MM.1S (cell line): ENCODE measurements at regions not wholly inside any gene's neighbourhood (a gene's known extent, or its start where the extent isn't known, plus 50 kb on each side); places are given as distances from the start of the nearest gene placed in this dataset.
"Not testable (repeated sequence)": the region's sequence is repeated elsewhere in the genome, so short reads cannot be mapped to it uniquely, and the experiment has no call there.

ENCODE experiments used
- DNase-seq: peaks from one replicate; pipeline ENCODE4 v3.0.0-alpha.2; 2015
- H2AFZ ChIP-seq: fragments of 300-600 bp; sonication (generic); 2 replicates; pipeline ENCODE4 v1.6.0; 2016; ENCODE audit warnings: antibody characterized with exemption, low read length
- H3F3A ChIP-seq: fragments of 300-600 bp; sonication (generic); 2 replicates; pipeline ENCODE4 v1.6.1; 2016; ENCODE audit warnings: mild to moderate bottlenecking, antibody characterized with exemption, low read length, moderate library complexity, mixed read lengths; ENCODE audit not compliant: insufficient read depth
- H3K27ac ChIP-seq: fragments of 300-600 bp; sonication (generic); 2 replicates; pipeline ENCODE4 v1.5.1; 2016; ENCODE audit warnings: mild to moderate bottlenecking, low read length
- H3K27me3 ChIP-seq: fragments of 300-600 bp; sonication (generic); replicated peaks from 2 replicates; pipeline ENCODE4 v1.6.0; 2016; ENCODE audit warnings: low read length; ENCODE audit not compliant: insufficient read depth
- H3K36me3 ChIP-seq: fragments of 300-600 bp; sonication (generic); replicated peaks from 2 replicates; pipeline ENCODE4 v1.6.1; 2016; ENCODE audit warnings: mild to moderate bottlenecking, low read length, mixed read lengths; ENCODE audit not compliant: insufficient read depth
- H3K4me1 ChIP-seq: fragments of 300-600 bp; sonication (generic); 2 replicates; pipeline ENCODE4 v1.6.1; 2016; ENCODE audit warnings: low read length, mixed read lengths
- H3K4me2 ChIP-seq: fragments of 300-600 bp; sonication (generic); 2 replicates; pipeline ENCODE4 v1.6.0; 2016; ENCODE audit warnings: low read depth, low read length
- H3K4me3 ChIP-seq: fragments of 300-600 bp; sonication (generic); 2 replicates; pipeline ENCODE4 v1.5.1; 2016; ENCODE audit warnings: low read length, mixed read lengths
- H3K79me2 ChIP-seq: fragments of 300-600 bp; sonication (generic); 2 replicates; pipeline ENCODE4 v1.6.1; 2016; ENCODE audit warnings: mixed run types, low read length, mixed read lengths
- H3K9ac ChIP-seq: fragments of 300-600 bp; sonication (generic); 2 replicates; pipeline ENCODE4 v1.6.1; 2016; ENCODE audit warnings: low read length, mixed read lengths
- H3K9me2 ChIP-seq: fragments of 300-600 bp; sonication (generic); replicated peaks from 2 replicates; pipeline ENCODE4 v1.6.1; 2016; ENCODE audit warnings: mild to moderate bottlenecking, low read length, mixed read lengths; ENCODE audit not compliant: insufficient read depth
- H3K9me3 ChIP-seq: fragments of 300-600 bp; sonication (generic); replicated peaks from 2 replicates; pipeline ENCODE4 v1.6.1; 2016; ENCODE audit warnings: mild to moderate bottlenecking, low read length, mixed read lengths; ENCODE audit not compliant: insufficient read depth
- H4K20me1 ChIP-seq: fragments of 300-600 bp; sonication (generic); 2 replicates; pipeline ENCODE4 v1.6.1; 2016; ENCODE audit warnings: mild to moderate bottlenecking, low read length, moderate library complexity, mixed read lengths; ENCODE audit not compliant: insufficient read depth
- EZH2 ChIP-seq: fragments of 300-600 bp; sonication (generic); optimal IDR thresholded peaks from 2 replicates; pipeline ENCODE3; 2017; ENCODE audit warnings: low read depth, mild to moderate bottlenecking, antibody characterized with exemption, low read length, mixed read lengths
- EZH2phosphoT487 ChIP-seq: fragments of 300-600 bp; sonication (generic); IDR thresholded peaks from 2 replicates; pipeline ENCODE4 v1.6.1; 2018; ENCODE audit warnings: antibody characterized with exemption, low read length
- TF ChIP-seq, protein P1 (sequence below): fragments of 300-600 bp; sonication (generic); IDR thresholded peaks from 2 replicates; pipeline ENCODE4 v1.5.1; 2016; ENCODE audit warnings: antibody characterized with exemption, low read length, mixed read lengths

DNA sequence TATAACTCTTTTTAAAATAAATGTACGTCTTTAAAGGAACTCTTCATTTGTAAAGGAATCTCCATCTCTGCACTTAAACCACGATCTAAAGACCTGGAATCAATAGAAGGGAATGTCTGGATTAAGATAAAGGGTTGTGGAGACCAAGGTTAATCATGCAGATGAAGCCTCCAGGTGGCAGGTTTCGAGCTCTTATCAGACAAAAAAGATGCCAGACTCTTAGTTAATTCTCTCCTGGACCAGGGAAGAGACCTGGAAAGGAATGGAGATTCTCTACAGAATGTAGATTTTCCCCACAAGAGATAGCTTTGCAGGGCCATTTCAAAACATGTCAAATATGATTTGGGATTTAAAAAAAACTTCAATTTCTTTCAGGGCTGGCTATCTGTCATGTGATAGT lies 71.5 kb upstream of the SSTR4 start:
- Histone ChIP-seq H3F3A (no peaks in the 10 kb centered on the region), H3K9ac (no peak overlapping the region), H3K27ac (no peak overlapping the region), H3K4me3 (no peak overlapping the region), H3K9me2 (no peaks in the 10 kb centered on the region), H3K4me2 (no peak overlapping the region), H3K79me2 (no peaks in the 10 kb centered on the region), H3K27me3 (no peaks in the 10 kb centered on the region), H3K4me1 (no peaks in the 10 kb centered on the region), H2AFZ (no peak overlapping the region), H4K20me1 (no peaks in the 10 kb centered on the region), H3K9me3 (no peaks in the 10 kb centered on the region), H3K36me3 (no peaks in the 10 kb centered on the region)
- DNase-seq = no peak
- TF ChIP-seq EZH2phosphoT487 (no peak), EZH2 (no peak)
- TF ChIP-seq, protein P1, sequence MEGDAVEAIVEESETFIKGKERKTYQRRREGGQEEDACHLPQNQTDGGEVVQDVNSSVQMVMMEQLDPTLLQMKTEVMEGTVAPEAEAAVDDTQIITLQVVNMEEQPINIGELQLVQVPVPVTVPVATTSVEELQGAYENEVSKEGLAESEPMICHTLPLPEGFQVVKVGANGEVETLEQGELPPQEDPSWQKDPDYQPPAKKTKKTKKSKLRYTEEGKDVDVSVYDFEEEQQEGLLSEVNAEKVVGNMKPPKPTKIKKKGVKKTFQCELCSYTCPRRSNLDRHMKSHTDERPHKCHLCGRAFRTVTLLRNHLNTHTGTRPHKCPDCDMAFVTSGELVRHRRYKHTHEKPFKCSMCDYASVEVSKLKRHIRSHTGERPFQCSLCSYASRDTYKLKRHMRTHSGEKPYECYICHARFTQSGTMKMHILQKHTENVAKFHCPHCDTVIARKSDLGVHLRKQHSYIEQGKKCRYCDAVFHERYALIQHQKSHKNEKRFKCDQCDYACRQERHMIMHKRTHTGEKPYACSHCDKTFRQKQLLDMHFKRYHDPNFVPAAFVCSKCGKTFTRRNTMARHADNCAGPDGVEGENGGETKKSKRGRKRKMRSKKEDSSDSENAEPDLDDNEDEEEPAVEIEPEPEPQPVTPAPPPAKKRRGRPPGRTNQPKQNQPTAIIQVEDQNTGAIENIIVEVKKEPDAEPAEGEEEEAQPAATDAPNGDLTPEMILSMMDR = no peak

- Histone ChIP-seq H3K9ac (no peak overlapping the region), H3K4me2 (no peak overlapping the region), H2AFZ (no peak overlapping the region), H3K27ac (no peak overlapping the region), H3K4me1 (no peaks in the 10 kb centered on the region), H3K79me2 (no peaks in the 10 kb centered on the region), H3K36me3 (no peaks in the 10 kb centered on the region), H3K9me3 (no peaks in the 10 kb centered on the region), H3F3A (no peaks in the 10 kb centered on the region), H4K20me1 (no peaks in the 10 kb centered on the region), H3K27me3 (no peaks in the 10 kb centered on the region), H3K4me3 (no peak overlapping the region), H3K9me2 (no peaks in the 10 kb centered on the region)
- TF ChIP-seq EZH2 = no peak
- no peak for TF ChIP-seq EZH2phosphoT487
- TF ChIP-seq, protein P1 = no peak
- no peak for DNase-seq
These were observed 68.2 kb upstream of the SSTR4 start for GRCh38 chr20:22966787-22967464.

DNA sequence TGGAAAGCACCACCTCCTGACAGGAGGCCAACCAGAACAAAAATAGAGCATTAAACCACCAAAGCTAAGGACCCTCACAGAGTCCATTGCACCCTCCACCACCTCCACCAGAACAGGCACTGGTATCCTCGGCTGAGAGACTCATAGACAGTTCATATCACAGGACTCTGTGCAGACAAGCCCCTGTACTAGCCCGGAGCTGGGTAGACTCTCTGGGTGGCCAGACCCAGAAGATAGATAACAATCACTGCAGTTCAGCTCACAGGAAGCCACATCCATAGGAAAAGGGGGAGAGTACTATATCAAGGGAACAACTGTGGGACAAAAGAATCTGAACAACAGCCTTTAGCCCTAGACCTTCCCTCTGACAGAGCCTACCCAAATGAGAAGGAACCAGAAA lies 67.4 kb upstream of the SSTR4 start:
- not testable (repeated sequence) for H3K9me3 ChIP-seq, H4K20me1 ChIP-seq, H3K27me3 ChIP-seq, H3K4me3 ChIP-seq, H3K4me2 ChIP-seq, H2AFZ ChIP-seq, DNase-seq, H3K4me1 ChIP-seq, H3F3A ChIP-seq, H3K9ac ChIP-seq, H3K36me3 ChIP-seq, H3K27ac ChIP-seq, H3K9me2 ChIP-seq, H3K79me2 ChIP-seq

- H3K4me2 ChIP-seq, H3K79me2 ChIP-seq, DNase-seq, H4K20me1 ChIP-seq, H3K27me3 ChIP-seq, H3K4me3 ChIP-seq, H3K27ac ChIP-seq, H3K9me2 ChIP-seq, H3K4me1 ChIP-seq, H2AFZ ChIP-seq, H3F3A ChIP-seq, H3K36me3 ChIP-seq, H3K9me3 ChIP-seq, H3K9ac ChIP-seq: not testable (repeated sequence)
These were observed 66.1 kb upstream of the SSTR4 start for GRCh38 chr20:22969031-22969430.

DNA sequence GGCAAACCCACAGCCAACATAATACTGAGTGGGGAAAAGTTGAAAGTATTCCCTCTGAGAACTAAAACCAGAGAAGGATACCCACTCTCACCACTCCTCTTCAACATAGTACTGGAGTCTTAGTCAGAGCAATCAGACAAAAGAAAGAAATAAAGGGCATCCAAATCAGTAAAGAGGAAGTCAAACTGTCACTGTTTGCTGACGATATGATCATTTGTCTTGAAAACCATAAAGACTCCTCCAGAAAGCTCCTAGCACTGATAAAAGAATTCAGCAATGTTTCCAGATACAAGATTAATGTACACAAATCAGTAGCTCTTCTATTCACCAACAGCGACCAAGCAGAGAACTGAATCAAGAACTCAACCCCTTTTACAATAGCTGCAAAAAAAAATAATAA lies 64.0 kb upstream of the SSTR4 start:
- H2AFZ ChIP-seq, H3F3A ChIP-seq, H3K9me3 ChIP-seq, H3K4me2 ChIP-seq, H3K4me3 ChIP-seq, H3K36me3 ChIP-seq, H3K9ac ChIP-seq, H3K79me2 ChIP-seq, H3K27me3 ChIP-seq, H3K4me1 ChIP-seq, H3K27ac ChIP-seq, H4K20me1 ChIP-seq, DNase-seq, H3K9me2 ChIP-seq: not testable (repeated sequence)
